Left ventricle myocardium superior (tissue), 1 donor: ENCODE measurements at regions not wholly inside any gene's neighbourhood (a gene's known extent, or its start where the extent isn't known, plus 50 kb on each side); places are given as distances from the start of the nearest gene placed in this dataset.

ENCODE experiments used
- ATAC-seq: fragments of 200-7000 bp; cut with Tn5 transposase; one replicate; pipeline ENCODE4 v1.9.1; 2020; ENCODE audit warnings: mild to moderate bottlenecking, moderate library complexity
- DNase-seq: peaks from one replicate; pipeline ENCODE4 v3.0.0-alpha.2; 2020
- intact Hi-C: fragments of 100-400 bp; cut with micrococcal nuclease; formaldehyde crosslinking; loops from one replicate; pipeline ENCODE4 v1.11.0; 2022
- donor health status: DM: no; HTN: yes; CAD: no; lungs with severe emphysema.

DNA sequence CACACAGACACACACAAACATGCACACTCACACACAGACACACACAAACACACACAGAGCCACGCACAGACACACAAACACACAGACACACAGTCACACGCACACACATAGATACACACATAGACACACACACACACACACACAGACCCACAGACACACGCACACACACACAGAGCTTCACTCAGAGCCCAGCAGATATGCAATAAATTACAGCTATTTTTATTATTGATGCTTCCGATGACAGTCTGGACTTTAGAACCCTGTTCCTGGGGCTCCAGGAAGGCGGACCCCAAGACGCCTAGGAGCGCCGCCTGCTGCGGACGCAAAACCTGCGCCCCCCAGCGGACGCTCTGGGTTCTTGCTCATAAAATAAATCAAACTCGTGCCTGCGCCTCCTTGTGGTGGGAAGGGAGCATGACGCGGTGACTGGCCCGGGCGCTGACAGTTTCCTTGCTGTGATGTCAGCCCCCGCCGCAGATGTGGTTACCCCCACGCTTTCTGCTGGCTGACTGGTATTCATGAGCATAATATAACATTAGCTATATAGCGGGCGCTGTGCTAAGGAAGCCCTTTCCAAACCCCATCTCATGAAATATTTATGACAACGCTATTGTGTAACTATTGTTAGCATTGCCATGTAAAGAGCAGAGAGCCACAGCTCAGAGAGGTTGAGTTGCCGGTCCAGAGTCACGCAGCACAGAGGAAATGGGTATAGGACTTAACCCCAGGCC lies 64.4 kb upstream of the TM9SF2 start:
- intact Hi-C loops: loop anchor here (5.0 to 10.0 kb wide), 2 partner anchors 162 to 260 kb away; no protein-coding TSS in a partner anchor
- DNase-seq (peak; percentile 91), ATAC-seq (peak; percentile 55)

DNA sequence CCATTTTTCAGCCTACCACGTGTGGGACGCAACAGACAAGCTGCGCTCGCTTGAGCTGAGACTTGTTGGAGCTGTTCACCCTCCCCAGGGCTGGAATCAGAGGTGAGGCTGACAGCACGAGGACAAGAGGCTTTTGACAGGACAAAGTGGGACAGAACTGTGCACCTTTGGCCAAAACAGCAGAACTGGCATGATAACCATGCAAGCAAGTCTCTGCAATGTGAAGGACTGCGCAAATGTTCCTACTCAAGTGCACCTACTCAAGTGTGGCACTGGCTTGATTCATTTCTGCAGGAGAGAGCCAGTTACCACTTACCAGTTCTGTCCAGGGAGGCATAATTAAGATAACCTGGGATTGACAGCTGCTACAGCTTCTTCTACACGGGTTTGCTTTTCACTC lies 62.2 kb upstream of the TM9SF2 start:
- intact Hi-C loops: loop anchor here (5.0 to 10.0 kb wide), 2 partner anchors 164 to 262 kb away; no protein-coding TSS in a partner anchor
- no peak for DNase-seq

DNA sequence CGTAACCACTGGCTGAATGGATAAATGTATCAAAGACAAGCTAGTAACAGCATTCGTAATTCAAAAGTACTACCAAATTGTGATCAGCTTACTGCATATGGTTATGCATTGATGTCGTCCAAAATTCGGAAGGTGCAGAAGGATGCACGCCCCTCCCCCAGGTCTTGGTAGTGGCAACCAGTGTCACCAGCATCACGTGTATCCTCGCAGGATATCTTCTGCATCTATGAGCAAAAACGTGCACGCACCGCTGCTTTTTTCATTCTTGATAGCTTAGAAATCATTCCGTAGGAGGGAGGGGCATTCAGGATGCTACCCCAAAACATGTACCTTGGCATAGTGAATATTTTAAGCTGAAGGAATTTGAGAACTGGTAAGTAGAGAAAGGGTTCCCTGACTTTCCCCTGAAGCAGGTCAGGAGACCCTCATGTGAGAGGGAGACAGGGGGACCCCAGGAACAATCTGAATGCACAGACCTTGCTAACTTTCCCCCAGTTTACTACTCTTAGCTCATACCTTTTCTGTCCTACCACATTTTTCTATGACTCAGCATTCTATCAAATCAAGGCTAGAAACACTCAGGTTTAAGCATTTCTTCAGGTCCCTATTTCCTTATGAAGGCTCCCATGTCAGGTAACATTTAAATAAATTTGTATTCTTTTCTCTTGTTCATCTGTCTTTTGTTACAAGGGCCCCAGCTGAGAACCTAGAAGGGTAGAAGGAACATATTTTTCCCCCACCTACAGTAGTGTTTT lies 61.2 kb upstream of the TM9SF2 start:
- intact Hi-C loops: loop anchor here (5.0 to 10.0 kb wide), 3 partner anchors 75 to 263 kb away; no protein-coding TSS in a partner anchor
- ATAC-seq: no peak
- DNase-seq: no peak

More for the DNA sequence above, 62.2 kb upstream of the TM9SF2 start:
- peak; percentile 83 for ATAC-seq

DNA sequence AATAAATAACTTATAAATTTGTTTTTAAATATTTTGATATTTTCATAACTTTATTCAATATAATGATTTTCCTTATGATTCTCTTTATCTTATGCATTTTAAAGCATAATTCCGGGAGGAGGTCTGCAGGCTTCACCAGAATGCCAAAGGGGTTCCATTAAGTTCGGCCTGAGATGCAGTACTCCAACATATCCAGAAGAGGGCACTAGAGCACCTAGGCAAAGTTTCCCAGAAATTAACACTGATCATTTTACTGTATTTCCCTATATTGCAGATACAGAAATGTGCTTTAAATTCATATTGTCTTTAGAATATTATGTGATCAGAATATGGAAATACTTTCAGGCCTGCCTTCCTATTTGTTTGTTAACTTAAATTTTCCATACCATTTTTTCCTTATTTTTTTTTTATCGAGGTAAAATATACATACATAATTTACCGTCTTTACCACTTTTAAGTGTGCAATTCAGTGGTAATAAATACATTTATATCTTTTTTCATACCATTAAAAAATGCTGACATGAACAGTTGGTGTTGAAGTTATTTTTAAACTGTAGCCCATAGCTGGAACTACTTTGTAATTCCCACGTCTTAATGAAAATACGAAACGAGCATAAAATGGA lies 58.9 kb upstream of the TM9SF2 start:
- ATAC-seq: peak; percentile 34
- no peak for DNase-seq
- intact Hi-C loops: loop anchor here (10.0 kb wide), 1 partner anchor 72 kb away; no protein-coding TSS in a partner anchor

DNA sequence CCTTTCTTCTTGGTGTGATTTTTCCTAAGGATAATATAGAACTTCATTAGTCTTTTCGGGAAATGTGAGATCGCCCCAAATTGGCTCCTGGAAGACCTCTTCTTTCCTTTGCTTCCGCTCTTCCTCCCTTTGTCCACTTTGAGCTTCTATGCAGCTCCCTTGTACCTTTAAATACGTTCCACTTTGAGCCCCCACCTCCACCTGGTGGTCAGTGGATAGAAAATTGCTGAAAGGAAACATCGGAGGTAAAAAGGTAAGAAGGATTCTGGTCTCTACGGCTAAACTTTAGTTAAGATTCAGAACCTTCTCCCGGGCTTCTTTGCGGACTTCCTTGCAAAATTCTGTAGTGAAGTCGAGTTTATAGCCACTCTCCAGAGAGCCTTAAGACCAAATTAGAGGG lies 55.0 kb upstream of the TM9SF2 start:
- ATAC-seq: no peak

DNA sequence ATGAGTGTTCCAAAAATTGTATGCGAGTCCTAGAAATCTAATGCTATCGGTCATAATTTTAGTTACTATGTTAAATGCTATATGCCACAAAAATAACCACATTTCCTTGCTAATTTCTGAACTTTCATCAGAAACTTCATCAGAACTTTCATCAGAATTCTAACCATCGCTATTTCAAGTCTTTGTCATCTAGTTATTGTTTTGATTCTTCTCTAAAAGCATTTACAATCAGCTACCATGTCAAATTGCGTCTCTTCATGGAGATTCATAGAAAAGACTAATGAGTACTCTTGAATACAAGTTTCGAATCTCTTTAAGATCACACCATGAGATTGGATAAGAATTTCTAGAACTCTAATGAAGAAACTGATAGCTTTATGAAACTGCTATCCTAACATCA lies 52.7 kb upstream of the TM9SF2 start:
- ATAC-seq (no peak), DNase-seq (no peak)
- intact Hi-C loops: loop anchor here (10.0 kb wide), 1 partner anchor 66 kb away; no protein-coding TSS in a partner anchor

More for the DNA sequence above, 55.0 kb upstream of the TM9SF2 start:
- DNase-seq: no peak
- intact Hi-C loops: loop anchor here (10.0 kb wide), 1 partner anchor 69 kb away; no protein-coding TSS in a partner anchor

DNA sequence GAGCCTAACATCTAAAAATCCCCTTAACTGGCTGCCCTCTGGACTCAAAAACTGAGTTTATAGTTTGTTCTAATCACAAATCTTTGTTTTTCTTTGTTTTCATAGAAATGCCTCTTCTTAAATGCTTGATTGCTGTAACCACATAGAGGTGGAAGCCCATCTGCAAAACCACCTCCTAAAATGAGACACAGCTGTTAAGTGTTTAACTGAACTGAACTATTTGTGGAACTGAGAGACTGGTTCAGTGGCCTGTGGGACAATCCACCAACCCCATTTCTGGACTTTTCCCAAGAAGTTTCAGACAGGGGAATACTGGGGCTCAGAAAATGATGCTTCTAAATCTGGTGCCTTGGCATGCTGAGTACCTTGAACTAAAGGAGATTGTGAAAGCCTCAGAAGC lies 50.9 kb upstream of the TM9SF2 start:
- no peak for DNase-seq
- intact Hi-C loops: no loop called here
- no peak for ATAC-seq
